Caki2 (cell line): ENCODE measurements at regions not wholly inside any gene's neighbourhood (a gene's known extent, or its start where the extent isn't known, plus 50 kb on each side); places are given as distances from the start of the nearest gene placed in this dataset.

ENCODE experiments used
- DNase-seq: peaks from one replicate; pipeline ENCODE4 v3.0.0-alpha.2; 2015; ENCODE audit warnings: low read depth
- in situ Hi-C: cut with HindIII; loops from 2 replicates; pipeline ENCODE4 v1.10.0; 2016; ENCODE audit warnings: low sequenced_read_pairs, low pct_unique_long_range_greater_than_20kb, mixed read lengths

GRCh38 chr4:14221176-14221575 is 593.7 kb upstream of the BOD1L1 start:
- DNase-seq = no peak
- in situ Hi-C loops = no loop called here

- DNase-seq = no peak
- in situ Hi-C loops = no loop called here
Observed at GRCh38 chr4:14222377-14223029, 595.0 kb upstream of the BOD1L1 start.

- no peak for DNase-seq
- in situ Hi-C loops = no loop called here
Observed at GRCh38 chr4:14223461-14223860, 595.9 kb upstream of the BOD1L1 start.

GRCh38 chr4:14225688-14226207 is 598.2 kb upstream of the BOD1L1 start:
- in situ Hi-C loops = no loop called here
- no peak for DNase-seq

- in situ Hi-C loops = no loop called here
- DNase-seq = no peak
Observed at GRCh38 chr4:14233126-14233525, 605.6 kb upstream of the BOD1L1 start.

- no peak for DNase-seq
Observed at GRCh38 chr4:14234307-14234706, 606.8 kb upstream of the BOD1L1 start.

GRCh38 chr4:14236359-14236758 is 608.8 kb upstream of the BOD1L1 start:
- in situ Hi-C loops = no loop called here
- DNase-seq = no peak

More at GRCh38 chr4:14234307-14234706, 606.8 kb upstream of the BOD1L1 start:
- in situ Hi-C loops = no loop called here

- no peak for DNase-seq
- in situ Hi-C loops = no loop called here
Observed at GRCh38 chr4:14237911-14238310, 610.4 kb upstream of the BOD1L1 start.

- no peak for DNase-seq
- in situ Hi-C loops = no loop called here
Observed at GRCh38 chr4:14241574-14241973, 614.0 kb upstream of the BOD1L1 start.

GRCh38 chr4:14247767-14248166 is 620.2 kb upstream of the BOD1L1 start:
- no peak for DNase-seq
- in situ Hi-C loops = no loop called here

- no peak for DNase-seq
- in situ Hi-C loops = no loop called here
Observed at GRCh38 chr4:14249226-14249625, 621.7 kb upstream of the BOD1L1 start.

- DNase-seq = no peak
Observed at GRCh38 chr4:14254252-14254651, 626.7 kb upstream of the BOD1L1 start.

GRCh38 chr4:14254926-14255325 is 627.4 kb upstream of the BOD1L1 start:
- in situ Hi-C loops = no loop called here
- DNase-seq = no peak

More at GRCh38 chr4:14254252-14254651, 626.7 kb upstream of the BOD1L1 start:
- in situ Hi-C loops = no loop called here

GRCh38 chr4:14257903-14258302 is 630.4 kb upstream of the BOD1L1 start:
- in situ Hi-C loops = no loop called here
- DNase-seq = no peak

- no peak for DNase-seq
- in situ Hi-C loops = no loop called here
Observed at GRCh38 chr4:14259936-14260335, 632.4 kb upstream of the BOD1L1 start.

- DNase-seq = no peak
- in situ Hi-C loops = no loop called here
Observed at GRCh38 chr4:14260591-14260990, 633.1 kb upstream of the BOD1L1 start.

- in situ Hi-C loops = no loop called here
- DNase-seq = no peak
Observed at GRCh38 chr4:14262221-14262620, 634.7 kb upstream of the BOD1L1 start.

GRCh38 chr4:14264437-14264836 is 636.9 kb upstream of the BOD1L1 start:
- in situ Hi-C loops = no loop called here
- DNase-seq = no peak

- DNase-seq = no peak
- in situ Hi-C loops = no loop called here
Observed at GRCh38 chr4:14265651-14266050, 638.1 kb upstream of the BOD1L1 start.

- DNase-seq = no peak
- in situ Hi-C loops = no loop called here
Observed at GRCh38 chr4:14267373-14268060, 640.0 kb upstream of the BOD1L1 start.
